ENCODE measurements at regions not wholly inside any gene's neighbourhood (a gene's known extent, or its start where the extent isn't known, plus 50 kb on each side); places are given as distances from the start of the nearest gene placed in this dataset.

GRCh38 chr10:29037348-29038113 is 251.3 kb upstream of the LYZL1 start:
- no peak for DNase-seq

GRCh38 chr10:29039091-29039490 is 249.8 kb upstream of the LYZL1 start:
- no peak for DNase-seq

- DNase-seq: no peak
These were observed 249.1 kb upstream of the LYZL1 start for GRCh38 chr10:29039677-29040189.

- no peak for DNase-seq
These were observed 247.3 kb upstream of the LYZL1 start for GRCh38 chr10:29041616-29042015.

GRCh38 chr10:29048506-29048905 is 240.4 kb upstream of the LYZL1 start:
- DNase-seq: no peak

- DNase-seq: no peak
These were observed 238.8 kb upstream of the LYZL1 start for GRCh38 chr10:29050081-29050480.

GRCh38 chr10:29055101-29055500 is 233.8 kb upstream of the LYZL1 start:
- no peak for DNase-seq

- no peak for DNase-seq
These were observed 232.1 kb upstream of the LYZL1 start for GRCh38 chr10:29056729-29057128.

GRCh38 chr10:29057822-29058331 is 231.0 kb upstream of the LYZL1 start:
- DNase-seq: no peak

- no peak for DNase-seq
These were observed 224.8 kb upstream of the LYZL1 start for GRCh38 chr10:29063806-29064644.

- no peak for DNase-seq
These were observed 224.2 kb upstream of the LYZL1 start for GRCh38 chr10:29064680-29065079.

GRCh38 chr10:29067161-29067560 is 221.7 kb upstream of the LYZL1 start:
- no peak for DNase-seq

- DNase-seq: no peak
These were observed 221.2 kb upstream of the LYZL1 start for GRCh38 chr10:29067628-29068027.

- no peak for DNase-seq
These were observed 220.6 kb upstream of the LYZL1 start for GRCh38 chr10:29068302-29068701.

- no peak for DNase-seq
These were observed 219.9 kb upstream of the LYZL1 start for GRCh38 chr10:29068966-29069365.

GRCh38 chr10:29069941-29070340 is 218.9 kb upstream of the LYZL1 start:
- DNase-seq: no peak

- no peak for DNase-seq
These were observed 210.0 kb upstream of the LYZL1 start for GRCh38 chr10:29078919-29079318.

GRCh38 chr10:29081231-29081630 is 207.6 kb upstream of the LYZL1 start:
- DNase-seq: no peak

- DNase-seq: no peak
These were observed 206.8 kb upstream of the LYZL1 start for GRCh38 chr10:29081951-29082685.

GRCh38 chr10:29083096-29083495 is 205.8 kb upstream of the LYZL1 start:
- no peak for DNase-seq

GRCh38 chr10:29084681-29085307 is 204.1 kb upstream of the LYZL1 start:
- DNase-seq: no peak

GRCh38 chr10:29089091-29089490 is 199.8 kb upstream of the LYZL1 start:
- DNase-seq: no peak

All from NCI-H2171 (cell line).